ENCODE measurements at regions not wholly inside any gene's neighbourhood (a gene's known extent, or its start where the extent isn't known, plus 50 kb on each side); places are given as distances from the start of the nearest gene placed in this dataset.

DNA sequence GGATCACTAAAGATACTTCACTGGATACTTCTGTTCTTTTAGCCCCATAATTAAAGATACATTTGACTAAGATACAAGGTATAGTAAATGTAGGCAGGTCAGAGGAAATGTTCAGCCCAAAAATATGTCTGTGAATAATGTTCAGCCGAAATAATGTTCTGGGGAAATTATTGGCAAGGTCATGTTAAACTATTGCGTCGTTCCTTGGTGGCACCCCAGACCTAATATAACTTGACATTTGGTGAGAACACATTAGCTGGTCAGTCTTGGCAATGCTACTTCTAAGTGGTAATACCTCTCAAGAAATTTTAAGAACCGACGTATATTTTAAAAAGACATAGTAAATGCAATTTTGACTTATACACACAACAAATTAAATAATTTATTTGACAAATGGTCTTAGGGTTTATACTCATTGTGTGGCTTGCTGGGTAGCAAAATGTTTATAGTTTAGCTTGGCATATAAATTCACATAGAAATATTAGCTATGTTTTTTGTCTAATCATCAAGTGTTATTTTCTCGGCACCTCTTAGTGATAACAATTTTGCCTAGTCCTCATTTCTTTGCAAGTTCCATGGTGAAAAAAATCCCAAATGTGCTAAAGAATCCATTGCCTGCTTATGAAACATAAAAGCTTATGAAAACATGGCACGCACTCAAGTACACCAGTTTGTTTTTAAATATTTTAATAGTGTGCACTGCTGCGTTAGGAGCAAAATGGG, 270.3 kb upstream of the NEBL start:
- no peaks in the 10 kb centered on the region for H3K27me3 ChIP-seq
- H3K27ac ChIP-seq: no peak overlapping the region

DNA sequence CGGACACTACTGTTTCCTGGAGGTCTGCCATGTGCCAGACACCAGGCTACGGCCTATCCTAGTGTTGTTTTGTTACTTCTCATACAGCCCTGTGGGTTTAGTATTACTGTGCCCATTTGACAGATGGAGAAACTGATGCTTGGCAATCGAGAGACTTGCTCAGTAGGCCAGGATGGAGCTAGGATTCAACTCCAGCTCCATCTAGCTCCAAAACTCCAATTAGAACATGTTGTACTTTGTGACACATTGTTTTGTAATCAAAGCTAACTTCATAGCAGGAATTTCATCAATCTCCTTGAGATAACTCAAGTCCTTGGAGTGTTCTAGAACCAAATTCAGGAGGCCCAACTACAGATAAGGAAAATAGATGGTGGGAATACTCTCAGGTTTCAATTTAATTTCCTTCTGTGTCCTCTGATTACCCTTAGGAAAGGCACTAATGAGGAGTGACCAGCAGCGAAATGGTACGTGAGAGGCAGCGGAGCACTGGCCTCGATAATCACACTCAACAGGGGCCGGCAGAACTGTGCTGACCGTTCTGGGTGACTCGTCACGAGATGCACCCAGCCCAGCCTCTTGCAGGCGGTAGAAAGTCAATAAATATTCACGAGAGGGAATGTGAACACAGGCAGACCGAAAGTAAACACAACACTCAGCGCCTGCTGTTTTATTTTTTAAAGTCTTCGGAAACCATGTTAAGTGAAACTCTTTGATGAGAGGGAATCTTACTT, 269.6 kb upstream of the NEBL start:
- Histone ChIP-seq H3K9me3 (no peaks in the 10 kb centered on the region), H3K4me3 (no peak overlapping the region), H3K27me3 (no peaks in the 10 kb centered on the region), H3K27ac (no peak overlapping the region), H3K4me1 (no peaks in the 10 kb centered on the region), H3K36me3 (no peaks in the 10 kb centered on the region)
- DNase-seq (ENCODE audit: low spot score): no peak
- TF ChIP-seq, protein P1, sequence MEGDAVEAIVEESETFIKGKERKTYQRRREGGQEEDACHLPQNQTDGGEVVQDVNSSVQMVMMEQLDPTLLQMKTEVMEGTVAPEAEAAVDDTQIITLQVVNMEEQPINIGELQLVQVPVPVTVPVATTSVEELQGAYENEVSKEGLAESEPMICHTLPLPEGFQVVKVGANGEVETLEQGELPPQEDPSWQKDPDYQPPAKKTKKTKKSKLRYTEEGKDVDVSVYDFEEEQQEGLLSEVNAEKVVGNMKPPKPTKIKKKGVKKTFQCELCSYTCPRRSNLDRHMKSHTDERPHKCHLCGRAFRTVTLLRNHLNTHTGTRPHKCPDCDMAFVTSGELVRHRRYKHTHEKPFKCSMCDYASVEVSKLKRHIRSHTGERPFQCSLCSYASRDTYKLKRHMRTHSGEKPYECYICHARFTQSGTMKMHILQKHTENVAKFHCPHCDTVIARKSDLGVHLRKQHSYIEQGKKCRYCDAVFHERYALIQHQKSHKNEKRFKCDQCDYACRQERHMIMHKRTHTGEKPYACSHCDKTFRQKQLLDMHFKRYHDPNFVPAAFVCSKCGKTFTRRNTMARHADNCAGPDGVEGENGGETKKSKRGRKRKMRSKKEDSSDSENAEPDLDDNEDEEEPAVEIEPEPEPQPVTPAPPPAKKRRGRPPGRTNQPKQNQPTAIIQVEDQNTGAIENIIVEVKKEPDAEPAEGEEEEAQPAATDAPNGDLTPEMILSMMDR (IDR thresholded peaks at IDR 0.05): no peak

More for the DNA sequence above, 270.3 kb upstream of the NEBL start:
- Histone ChIP-seq H3K4me3 (no peak overlapping the region), H3K36me3 (no peaks in the 10 kb centered on the region), H3K9me3 (no peaks in the 10 kb centered on the region), H3K4me1 (no peaks in the 10 kb centered on the region)
- TF ChIP-seq, protein P1 (IDR thresholded peaks at IDR 0.05): no peak
- no peak for DNase-seq (ENCODE audit: low spot score)

DNA sequence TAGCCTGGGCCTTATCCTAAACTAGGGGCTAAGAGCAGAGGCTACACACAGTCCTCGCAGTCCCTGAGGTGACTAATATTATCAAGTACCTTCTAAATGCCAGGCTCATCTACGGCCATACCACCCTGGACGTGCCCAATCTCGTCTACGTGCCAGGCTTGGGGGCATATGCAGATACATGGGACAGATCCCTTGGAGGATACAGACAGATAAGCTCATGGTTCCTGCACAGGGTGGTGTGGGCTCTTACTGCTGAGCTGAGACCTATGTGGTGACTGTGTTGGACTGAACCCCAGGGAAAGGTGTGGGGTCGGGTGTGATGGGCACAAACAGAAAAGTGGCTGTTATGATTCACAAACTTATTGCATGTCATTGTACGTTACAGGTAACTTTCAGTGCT, 268.4 kb upstream of the NEBL start:
- no peaks in the 10 kb centered on the region for H3K36me3 ChIP-seq
- H3K4me3 ChIP-seq: no peak overlapping the region
- no peaks in the 10 kb centered on the region for H3K4me1 ChIP-seq
- no peak for DNase-seq (ENCODE audit: low spot score)
- TF ChIP-seq, protein P1 (IDR thresholded peaks at IDR 0.05): no peak
- H3K27me3 ChIP-seq: no peaks in the 10 kb centered on the region
- no peaks in the 10 kb centered on the region for H3K9me3 ChIP-seq
- no peak overlapping the region for H3K27ac ChIP-seq

DNA sequence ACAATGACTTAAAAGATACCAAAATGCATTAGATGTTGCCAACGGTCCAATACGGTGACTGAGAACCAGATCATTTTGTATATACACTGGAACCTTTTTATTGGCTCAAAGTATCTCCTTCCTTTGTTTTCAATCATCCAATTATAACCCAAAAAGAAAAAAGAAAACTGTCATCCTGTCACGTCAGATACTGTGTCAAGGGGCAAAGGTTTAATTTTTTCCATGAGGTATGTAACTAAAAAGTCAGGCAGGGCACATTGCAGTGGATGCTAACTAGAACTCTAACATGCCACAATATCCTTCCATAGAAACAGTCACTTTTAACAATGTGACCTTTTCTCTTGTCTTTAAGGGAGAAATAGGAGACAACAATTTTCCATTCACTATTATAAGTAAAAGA, 267.6 kb upstream of the NEBL start:
- Histone ChIP-seq H3K9me3 (no peaks in the 10 kb centered on the region), H3K4me3 (no peak overlapping the region), H3K4me1 (no peaks in the 10 kb centered on the region), H3K27ac (no peak overlapping the region), H3K27me3 (no peaks in the 10 kb centered on the region), H3K36me3 (no peaks in the 10 kb centered on the region)
- TF ChIP-seq, protein P1 (IDR thresholded peaks at IDR 0.05): no peak
- DNase-seq (ENCODE audit: low spot score): no peak

DNA sequence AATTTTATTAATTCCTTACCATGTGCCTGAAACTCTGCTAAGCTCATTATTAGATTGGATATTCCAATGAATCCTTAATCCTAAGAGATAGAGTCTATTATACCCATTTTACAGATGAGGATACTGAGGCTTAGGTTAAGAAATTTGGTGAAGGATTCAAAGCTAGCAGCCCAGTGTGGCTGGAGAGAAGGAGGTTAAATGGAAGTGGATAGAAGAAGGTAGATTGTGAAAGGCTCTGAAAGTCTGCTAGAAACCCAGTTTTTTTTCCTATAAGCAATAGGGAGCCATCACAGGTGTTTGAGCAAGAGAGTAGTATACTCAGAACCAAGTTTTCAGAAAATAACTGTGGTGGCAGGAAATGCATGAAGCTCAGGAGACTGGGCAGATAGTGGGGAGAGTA, 265.8 kb upstream of the NEBL start:
- no peaks in the 10 kb centered on the region for H3K27me3 ChIP-seq
- H3K27ac ChIP-seq: no peak overlapping the region
- no peak for DNase-seq (ENCODE audit: low spot score)
- TF ChIP-seq, protein P1 (IDR thresholded peaks at IDR 0.05): no peak
- H3K9me3 ChIP-seq: no peaks in the 10 kb centered on the region
- no peak overlapping the region for H3K4me3 ChIP-seq
- H3K4me1 ChIP-seq: no peaks in the 10 kb centered on the region
- H3K36me3 ChIP-seq: no peaks in the 10 kb centered on the region

All from right atrium auricular region (tissue), 2 donors.